ENCODE measurements at regions not wholly inside any gene's neighbourhood (a gene's known extent, or its start where the extent isn't known, plus 50 kb on each side); places are given as distances from the start of the nearest gene placed in this dataset.
A peak's percentile ranks its signal among the peaks of the same experiment; 100 is the strongest.
"Not testable (repeated sequence)": the region's sequence is repeated elsewhere in the genome, so short reads cannot be mapped to it uniquely, and the experiment has no call there.

DNA sequence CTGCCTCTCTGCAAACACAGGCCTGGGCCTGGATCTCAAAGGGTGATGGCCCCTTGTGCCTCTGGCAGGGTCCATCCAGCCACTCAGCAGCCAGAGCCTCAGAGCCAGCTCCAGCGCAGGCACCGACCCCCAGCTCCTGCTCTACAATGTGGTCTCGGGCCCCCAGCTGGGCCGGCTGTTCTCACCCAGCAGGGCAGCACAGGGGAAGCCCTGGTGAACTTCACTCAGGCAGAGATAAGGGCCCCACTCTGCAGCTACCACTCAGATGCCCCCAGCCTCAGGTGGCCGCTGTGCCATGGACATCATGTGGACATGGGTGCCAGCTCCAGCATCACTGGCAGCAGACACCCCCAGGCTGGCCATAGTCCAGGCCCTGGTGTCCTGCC is 173.1 kb downstream of the TBC1D2B start:
- H3K36me3 Mint-ChIP-seq, result no peaks in the 10 kb centered on the region

DNA sequence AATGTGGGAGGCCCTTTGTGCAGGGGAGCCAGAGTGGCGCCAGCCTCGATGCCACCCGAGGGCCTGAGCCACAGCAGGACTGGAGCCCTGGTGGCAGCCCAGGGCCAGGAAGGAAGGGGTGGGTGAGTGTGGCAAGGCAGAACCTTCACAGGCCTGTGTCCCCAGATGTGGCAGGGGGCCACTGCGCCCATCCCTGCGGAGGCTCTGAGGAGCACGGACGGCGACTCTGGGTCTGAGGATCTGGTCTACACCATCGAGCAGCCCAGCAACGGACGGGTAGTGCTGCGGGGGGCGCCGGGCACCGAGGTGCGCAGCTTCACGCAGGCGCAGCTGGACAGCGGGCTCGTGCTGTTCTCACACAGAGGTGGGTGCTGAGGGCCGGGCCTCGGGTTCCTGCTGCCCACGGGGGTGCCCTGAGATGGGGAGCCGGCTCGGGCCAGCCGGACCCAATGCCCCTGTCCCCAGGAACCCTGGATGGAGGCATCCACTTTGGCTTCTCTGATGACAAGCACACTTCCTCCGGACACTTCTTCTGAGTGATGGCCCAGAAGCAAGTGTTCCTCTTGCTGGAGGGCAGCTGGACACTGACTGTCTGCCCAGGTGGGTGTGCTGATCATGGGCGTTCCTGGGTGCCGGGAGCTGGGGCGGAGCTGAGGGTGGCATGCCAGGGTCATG is 173.6 kb downstream of the TBC1D2B start:
- not testable (repeated sequence) for H3K9me3 Mint-ChIP-seq; H3K4me3 Mint-ChIP-seq; ATAC-seq (replicated peaks); H3K36me3 Mint-ChIP-seq; DNase-seq; H3K27ac Mint-ChIP-seq; H3K4me1 Mint-ChIP-seq
- H3K27me3 Mint-ChIP-seq, result peaks cover 22 to 30% of the 10 kb centered on the region in 2 donors

More for the DNA sequence above, 173.1 kb downstream of the TBC1D2B start:
- Mint-ChIP-seq H3K4me1 (peaks cover 4 to 9% of the 10 kb centered on the region in 2 donors), H3K9me3 (no peaks in the 10 kb centered on the region), H3K27me3 (peaks cover 22 to 35% of the 10 kb centered on the region in 2 donors), H3K4me3 (no peak overlapping the region), H3K27ac (no peak overlapping the region)
- DNase-seq, result no peak
- no peak for ATAC-seq (replicated peaks)

DNA sequence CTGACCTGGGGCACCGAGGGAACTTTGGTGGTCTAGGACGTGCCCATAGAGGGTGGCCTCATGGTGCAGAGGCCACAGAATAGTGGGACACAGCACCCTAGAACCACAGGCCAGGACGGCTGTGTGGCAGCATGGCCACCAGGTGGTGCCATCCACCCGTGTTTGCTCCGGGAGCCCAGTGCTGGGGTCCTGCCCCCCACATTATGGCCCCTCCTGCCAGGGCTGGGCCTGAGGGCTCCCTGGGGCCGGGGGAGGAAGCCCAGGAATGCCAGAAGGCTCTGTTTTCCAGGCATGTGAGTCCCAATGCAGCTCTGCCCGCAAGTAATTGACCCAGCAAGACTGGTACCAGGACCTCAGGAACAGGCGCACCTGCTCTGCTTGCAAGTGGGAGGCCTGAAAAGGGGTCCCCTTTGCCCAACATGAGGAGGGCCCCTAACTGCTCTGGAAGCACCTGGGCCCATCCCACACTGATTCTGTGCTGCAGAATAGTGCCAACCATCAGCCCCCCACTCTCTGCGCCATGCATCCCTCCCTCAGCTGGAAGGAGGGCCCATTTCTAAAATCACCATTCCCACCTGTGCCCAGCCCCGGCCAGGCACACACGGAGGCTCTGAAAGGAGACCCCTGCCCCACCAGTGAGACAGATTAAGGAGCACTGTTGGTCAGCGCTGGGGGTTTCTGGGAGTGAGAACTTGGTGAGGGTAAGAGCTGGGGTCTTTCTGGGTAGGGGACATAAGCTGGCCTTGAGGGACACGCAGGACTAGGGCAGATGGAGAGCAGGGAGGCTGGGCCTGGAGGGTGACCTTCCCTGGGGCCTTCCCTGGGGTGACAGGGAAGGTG is 174.4 kb downstream of the TBC1D2B start:
- H3K4me3 Mint-ChIP-seq, H3K36me3 Mint-ChIP-seq, H3K9me3 Mint-ChIP-seq, H3K27ac Mint-ChIP-seq, H3K4me1 Mint-ChIP-seq, DNase-seq: not testable (repeated sequence)
- ATAC-seq (replicated peaks), result peak; percentile 55 to 57
- H3K27me3 Mint-ChIP-seq, result peaks cover 17 to 24% of the 10 kb centered on the region in 2 donors

DNA sequence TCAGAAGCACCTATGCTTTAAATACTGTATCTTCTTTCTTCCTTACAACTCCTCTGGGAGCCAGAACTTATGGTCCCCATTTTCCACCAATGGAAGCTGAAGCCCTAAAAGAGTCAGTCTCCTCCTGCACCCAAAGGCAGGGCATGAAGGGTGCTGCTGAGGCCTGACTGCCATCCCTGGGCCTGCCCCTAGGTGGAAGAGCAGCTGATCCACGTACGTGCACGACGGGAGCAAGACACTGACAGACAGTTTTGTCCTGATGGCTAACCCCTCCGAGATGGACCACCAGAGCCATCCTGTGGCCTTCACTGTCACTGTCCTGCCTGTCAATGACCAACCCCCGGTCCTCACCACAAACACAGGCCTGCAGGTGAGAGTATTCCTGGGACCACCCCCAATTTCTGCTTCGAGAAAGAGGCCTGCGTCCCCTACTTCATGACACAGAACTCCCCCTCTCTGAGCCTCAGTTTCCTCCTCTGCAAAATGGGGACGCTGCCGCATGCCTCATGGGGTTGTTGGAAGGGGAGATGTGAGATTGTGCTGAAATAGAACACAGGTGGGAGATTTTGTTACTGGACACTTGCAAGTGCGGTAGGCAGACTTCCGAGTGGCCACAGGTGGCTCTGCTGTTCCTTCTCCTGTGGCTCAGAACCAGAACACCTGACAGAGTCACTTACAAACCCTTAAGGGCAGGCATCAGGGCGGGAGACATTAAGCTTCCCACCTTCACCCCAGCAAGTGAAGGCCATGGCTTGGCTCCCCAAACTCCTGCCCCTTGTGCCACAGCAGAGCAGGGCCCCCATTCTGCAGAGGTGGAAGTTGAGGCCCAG is 175.4 kb downstream of the TBC1D2B start:
- Mint-ChIP-seq H3K9me3 (no peaks in the 10 kb centered on the region), H3K27ac (no peak overlapping the region), H3K4me3 (no peak overlapping the region), H3K27me3 (peaks cover 7 to 13% of the 10 kb centered on the region in 2 donors), H3K4me1 (peaks cover 0 to 1% of the 10 kb centered on the region in 2 donors), H3K36me3 (no peaks in the 10 kb centered on the region)
- DNase-seq (no peak), ATAC-seq (replicated peaks) (no peak)

DNA sequence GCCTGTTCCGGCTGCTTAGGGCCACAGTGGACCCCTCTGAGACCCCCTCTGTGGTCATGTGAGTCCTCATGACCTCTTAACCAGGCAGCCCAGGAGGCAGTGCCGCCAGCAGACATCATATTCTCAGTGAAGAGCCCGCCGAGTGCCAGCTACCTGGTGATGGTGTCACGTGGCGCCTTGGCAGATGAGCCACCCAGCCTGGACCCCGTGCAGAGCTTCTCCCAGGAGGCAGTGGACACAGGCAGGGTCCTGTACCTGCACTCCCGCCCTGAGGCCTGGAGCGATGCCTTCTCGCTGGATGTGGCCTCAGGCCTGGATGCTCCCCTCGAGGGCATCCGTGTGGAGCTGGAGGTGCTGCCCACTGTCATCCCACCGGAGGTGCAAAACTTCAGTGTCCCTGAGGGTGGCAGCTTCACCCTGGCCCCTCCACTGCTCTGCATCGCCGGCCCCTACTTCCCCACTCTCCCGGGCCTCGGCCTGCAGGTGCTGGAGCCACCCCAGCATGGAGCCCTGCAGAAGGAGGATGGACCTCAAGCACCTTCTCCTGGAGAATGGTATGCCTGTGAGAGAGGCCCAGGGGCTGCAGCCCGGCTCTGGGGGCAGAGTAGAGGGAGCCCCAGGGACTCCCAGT is 176.1 kb downstream of the TBC1D2B start:
- peaks cover 2 to 6% of the 10 kb centered on the region in 2 donors for H3K27me3 Mint-ChIP-seq
- peaks cover 0 to 1% of the 10 kb centered on the region in 2 donors for H3K4me1 Mint-ChIP-seq
- no peak overlapping the region for H3K4me3 Mint-ChIP-seq
- no peak overlapping the region for H3K27ac Mint-ChIP-seq
- no peaks in the 10 kb centered on the region for H3K9me3 Mint-ChIP-seq
- H3K36me3 Mint-ChIP-seq, result no peaks in the 10 kb centered on the region
- no peak for ATAC-seq (replicated peaks)
- no peak for DNase-seq

DNA sequence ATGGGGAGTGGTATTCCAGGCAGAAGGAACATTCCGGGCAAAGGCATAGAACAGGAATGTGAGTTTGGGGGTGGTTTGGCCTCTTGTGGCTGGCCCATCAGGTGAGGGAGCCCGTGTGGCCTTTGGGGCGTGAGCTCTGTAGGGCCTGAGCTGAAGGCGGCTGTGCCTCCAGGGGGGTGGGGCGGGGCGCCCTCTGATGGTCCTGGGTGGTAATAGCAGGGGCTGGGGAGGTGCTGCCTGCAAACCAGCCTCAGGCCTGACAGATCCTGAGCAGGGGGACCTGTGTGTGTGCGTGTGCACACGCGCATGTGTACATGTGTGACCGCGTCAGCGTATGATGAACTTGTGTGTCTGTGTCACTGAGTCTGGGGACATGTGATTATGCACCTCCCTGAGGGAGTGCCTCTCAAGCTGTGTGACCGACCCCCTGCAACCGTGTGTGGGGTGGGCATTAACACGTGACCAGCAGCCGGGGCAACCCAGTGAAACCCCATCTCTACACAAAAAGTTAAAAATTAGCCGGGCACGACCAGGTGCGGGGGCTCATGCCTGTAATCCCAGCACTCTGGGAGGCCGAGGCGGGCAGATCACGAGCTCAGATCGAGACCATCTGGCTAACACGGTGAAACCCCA is 177.1 kb downstream of the TBC1D2B start:
- H3K27ac Mint-ChIP-seq, H3K9me3 Mint-ChIP-seq, H3K4me1 Mint-ChIP-seq, H3K4me3 Mint-ChIP-seq, H3K36me3 Mint-ChIP-seq, H3K27me3 Mint-ChIP-seq: not testable (repeated sequence)
- DNase-seq, result peak; percentile 33
- ATAC-seq (replicated peaks), result peak; percentile 79

DNA sequence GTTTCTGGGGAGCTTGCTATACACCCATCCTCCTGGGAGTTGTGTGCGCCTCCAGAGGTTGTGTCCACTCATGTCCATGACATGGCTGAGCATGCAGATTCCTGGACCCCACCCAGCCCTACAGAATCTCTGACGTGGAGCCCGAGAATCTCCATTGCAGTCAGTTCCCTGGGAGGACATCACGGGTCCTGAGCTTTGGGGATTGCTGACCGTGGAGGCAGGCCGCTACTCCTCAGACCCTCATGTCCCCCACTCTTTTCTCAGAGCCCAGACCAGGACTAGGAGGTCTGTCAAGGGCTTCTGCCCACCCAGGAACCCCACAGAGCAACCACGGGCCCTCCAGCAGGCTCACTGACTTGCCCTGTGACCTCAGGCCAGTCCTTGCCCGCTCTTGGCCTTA is 177.7 kb downstream of the TBC1D2B start:
- H3K27me3 Mint-ChIP-seq; ATAC-seq (replicated peaks); H3K27ac Mint-ChIP-seq; DNase-seq; H3K4me3 Mint-ChIP-seq; H3K36me3 Mint-ChIP-seq; H3K4me1 Mint-ChIP-seq; H3K9me3 Mint-ChIP-seq: not testable (repeated sequence)

DNA sequence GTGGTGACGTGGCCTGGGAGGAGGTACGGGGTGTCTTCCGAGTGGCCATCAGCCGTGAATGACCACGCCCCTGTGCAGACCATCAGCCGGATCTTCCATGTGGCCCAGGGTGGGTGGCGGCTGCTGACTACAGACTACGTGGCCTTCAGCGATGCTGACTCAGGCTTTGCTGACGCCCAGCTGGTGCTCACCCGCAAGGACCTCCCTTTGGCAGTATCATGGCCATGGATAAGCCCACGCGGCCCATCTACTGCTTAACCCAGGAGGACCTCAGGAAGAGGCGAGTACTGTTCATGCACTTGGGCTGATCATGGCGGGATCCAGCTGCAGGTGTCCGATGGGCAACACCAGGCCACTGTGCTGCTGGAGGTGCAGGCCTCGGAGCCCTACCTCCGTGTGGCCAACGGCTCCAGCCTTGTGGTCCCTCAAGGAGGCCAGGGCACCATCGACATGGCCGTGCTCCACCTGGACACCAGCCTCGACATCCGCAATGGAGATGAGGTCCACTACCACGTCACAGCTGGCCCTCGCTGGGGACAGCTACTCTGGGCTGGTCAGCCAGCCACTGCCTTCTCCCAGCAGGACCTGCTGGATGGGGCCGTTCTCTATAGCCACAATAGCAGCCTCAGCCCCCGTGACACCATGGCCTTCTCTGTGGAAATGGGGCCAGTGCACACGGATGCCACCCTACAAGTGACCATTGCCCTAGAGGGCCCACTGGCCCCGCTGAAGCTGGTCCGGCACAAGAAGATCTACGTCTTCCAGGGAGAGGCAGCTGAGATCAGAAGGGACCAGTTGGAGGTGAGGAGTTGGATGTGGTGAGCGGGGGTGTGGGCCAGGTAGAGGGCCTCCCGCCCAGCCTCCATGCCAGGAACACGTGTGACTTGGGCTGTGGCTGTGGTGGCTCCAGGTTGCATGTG is 178.4 kb downstream of the TBC1D2B start:
- Mint-ChIP-seq H3K9me3 (no peaks in the 10 kb centered on the region), H3K27me3 (peaks cover 0 to 7% of the 10 kb centered on the region in 2 donors), H3K27ac (no peak overlapping the region), H3K4me3 (no peak overlapping the region), H3K4me1 (peaks cover 5 to 6% of the 10 kb centered on the region in 2 donors), H3K36me3 (no peaks in the 10 kb centered on the region)
- DNase-seq (no peak), ATAC-seq (replicated peaks) (no peak)

DNA sequence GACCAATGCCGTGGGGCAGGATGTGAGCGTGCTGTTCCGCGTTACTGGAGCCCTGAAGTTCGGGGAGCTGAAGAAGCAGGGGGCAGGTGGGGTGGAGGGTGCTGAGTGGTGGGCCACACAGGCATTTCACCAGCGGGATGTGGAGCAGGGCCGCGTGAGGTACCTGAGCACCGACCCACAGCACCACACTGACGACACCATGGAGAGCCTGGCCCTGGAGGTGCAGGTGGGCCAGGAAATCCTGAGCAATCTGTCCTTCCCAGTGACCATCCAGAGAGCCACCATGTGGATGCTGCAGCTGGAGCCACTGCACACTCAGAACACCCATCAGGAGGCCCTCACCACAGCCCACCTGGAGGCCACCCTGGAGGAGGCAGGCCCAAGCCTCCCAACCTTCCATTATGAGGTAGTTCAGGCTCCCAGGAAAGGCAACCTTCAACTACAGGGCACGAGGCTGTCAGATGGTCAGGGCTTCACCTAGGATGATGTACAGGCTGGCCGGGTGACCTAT is 179.6 kb downstream of the TBC1D2B start:
- H3K27ac Mint-ChIP-seq, result no peak overlapping the region
- H3K36me3 Mint-ChIP-seq, result no peaks in the 10 kb centered on the region
- peaks cover 5 to 6% of the 10 kb centered on the region in 2 donors for H3K4me1 Mint-ChIP-seq
- no peaks in the 10 kb centered on the region for H3K9me3 Mint-ChIP-seq
- peaks cover under 1 to 7% of the 10 kb centered on the region in 2 donors for H3K27me3 Mint-ChIP-seq
- ATAC-seq (replicated peaks), result no peak
- H3K4me3 Mint-ChIP-seq, result no peak overlapping the region
- no peak for DNase-seq

DNA sequence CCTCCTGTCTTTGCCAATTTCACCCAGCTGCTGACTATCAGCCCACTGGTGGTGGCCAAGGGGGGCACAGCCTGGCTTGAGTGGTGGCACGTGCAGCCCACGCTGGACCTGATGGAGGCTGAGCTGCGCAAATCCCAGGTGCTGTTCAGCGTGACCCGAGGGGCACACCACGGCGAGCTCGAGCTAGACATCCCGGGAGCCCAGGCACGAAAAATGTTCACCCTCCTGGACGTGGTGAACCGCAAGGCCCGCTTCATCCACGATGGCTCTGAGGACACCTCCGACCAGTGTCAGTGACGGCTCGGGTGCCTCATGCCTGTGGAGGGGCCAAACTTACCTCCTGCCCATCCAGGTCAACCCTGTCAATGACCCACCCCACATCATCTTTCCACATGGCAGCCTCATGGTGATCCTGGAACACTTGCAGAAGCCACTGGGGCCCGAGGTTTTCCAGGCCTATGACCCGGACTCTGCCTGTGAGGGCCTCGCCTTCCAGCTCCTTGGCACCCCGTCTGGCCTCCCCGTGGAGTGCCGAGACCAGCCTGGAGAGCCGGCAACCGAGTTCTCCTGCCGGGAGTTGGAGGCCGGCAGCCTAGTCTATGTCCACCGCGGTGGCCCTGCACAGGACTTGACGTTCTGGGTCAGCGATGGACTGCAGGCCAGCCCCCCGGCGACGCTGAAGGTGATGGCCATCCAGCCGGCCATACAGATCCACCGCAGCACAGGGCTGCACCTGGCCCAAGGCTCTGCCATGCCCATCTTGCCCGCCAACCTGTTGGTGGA is 180.2 kb downstream of the TBC1D2B start:
- not testable (repeated sequence) for H3K27ac Mint-ChIP-seq; ATAC-seq (replicated peaks); H3K4me1 Mint-ChIP-seq; DNase-seq; H3K4me3 Mint-ChIP-seq; H3K36me3 Mint-ChIP-seq; H3K9me3 Mint-ChIP-seq
- H3K27me3 Mint-ChIP-seq, result peaks cover 6 to 10% of the 10 kb centered on the region in 2 donors

DNA sequence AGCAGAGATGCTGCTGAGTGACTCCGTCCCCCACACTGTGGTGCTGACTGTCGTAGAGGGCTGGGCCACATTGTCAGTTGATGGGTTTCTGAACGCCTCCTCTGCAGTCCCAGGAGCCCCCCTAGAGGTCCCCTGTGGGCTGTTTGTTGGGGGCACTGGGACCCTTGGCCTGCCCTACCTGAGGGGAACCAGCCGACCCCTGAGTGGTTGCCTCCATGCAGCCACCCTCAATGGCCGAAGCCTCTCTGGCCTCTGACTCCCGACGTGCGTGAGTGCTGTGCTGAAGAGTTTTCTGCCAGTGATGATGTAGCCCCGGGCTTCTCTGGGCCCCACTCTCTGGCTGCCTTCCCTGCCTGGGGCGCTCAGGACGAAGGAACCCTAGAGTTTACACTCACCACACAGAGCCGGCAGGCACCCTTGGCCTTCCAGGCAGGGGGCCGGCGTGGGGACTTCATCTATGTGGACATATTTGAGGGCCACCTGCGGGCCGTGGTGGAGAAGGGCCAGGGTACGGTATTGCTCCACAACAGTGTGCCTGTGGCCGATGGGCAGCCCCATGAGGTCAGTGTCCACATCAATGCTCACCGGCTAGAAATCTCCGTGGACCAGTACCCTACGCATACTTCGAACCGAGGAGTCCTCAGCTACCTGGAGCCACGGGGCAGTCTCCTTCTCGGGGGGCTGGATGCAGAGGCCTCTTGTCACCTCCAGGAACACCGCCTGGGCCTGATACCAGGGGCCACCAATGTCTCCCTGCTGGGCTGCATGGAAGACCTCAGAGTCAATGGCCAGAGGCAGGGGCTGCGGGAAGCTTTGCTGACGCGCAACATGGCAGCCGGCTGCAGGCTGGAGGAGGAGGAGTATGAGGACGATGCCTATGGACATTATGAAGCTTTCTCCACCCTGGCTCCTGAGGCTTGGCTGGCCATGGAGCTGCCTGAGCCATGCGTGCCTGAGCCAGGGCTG is 181.1 kb downstream of the TBC1D2B start:
- not testable (repeated sequence) for H3K36me3 Mint-ChIP-seq; H3K27ac Mint-ChIP-seq; H3K4me3 Mint-ChIP-seq; H3K9me3 Mint-ChIP-seq; ATAC-seq (replicated peaks); DNase-seq
- Mint-ChIP-seq H3K4me1 (peaks cover 12 to 14% of the 10 kb centered on the region in 2 donors), H3K27me3 (peaks cover 12 to 16% of the 10 kb centered on the region in 2 donors)
